ENCODE measurements at regions not wholly inside any gene's neighbourhood (a gene's known extent, or its start where the extent isn't known, plus 50 kb on each side); places are given as distances from the start of the nearest gene placed in this dataset.

DNA sequence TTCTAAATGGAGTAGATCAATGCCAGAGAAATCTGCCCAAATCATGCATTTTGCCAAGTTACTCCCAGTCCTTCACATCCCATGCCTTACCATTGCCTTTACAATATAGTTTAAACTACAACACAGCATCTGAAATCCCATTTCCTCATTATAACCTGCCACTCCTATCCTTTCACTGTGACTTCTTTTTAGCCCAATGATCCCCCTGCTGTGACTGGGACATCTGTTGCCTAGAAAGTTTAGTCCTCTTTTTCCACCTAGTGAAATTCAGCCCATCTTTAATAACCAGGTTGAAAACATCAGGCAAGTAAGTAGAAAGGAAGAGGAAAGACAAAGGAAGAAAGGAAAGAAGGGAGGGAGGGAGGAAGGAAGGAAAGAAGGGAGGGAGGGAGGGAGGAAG, 627.9 kb upstream of the ZNF385D start:
- Histone ChIP-seq H2AFZ (ENCODE audit: low read length) (no peak overlapping the region), H3K4me1 (ENCODE audit: insufficient read depth, low read length) (no peaks in the 10 kb centered on the region), H3K79me2 (ENCODE audit: insufficient read depth, low read length) (no peaks in the 10 kb centered on the region), H3K9me3 (ENCODE audit: low read length) (no peaks in the 10 kb centered on the region), H3K4me3 (replicated peaks in 1 of 3; ENCODE audit: insufficient read depth in 1 of 3, low read depth in 2 of 3, low read length in 3 of 3) (no peak overlapping the region), H4K20me1 (ENCODE audit: insufficient read depth, low read length) (no peaks in the 10 kb centered on the region), H3K4me2 (ENCODE audit: low read depth, low read length) (no peak overlapping the region), H3K36me3 (replicated peaks in 1 of 2; ENCODE audit: control insufficient read depth in 1 of 2, insufficient read depth in 2 of 2, low read length in 2 of 2) (no peaks in the 10 kb centered on the region), H3K27me3 (ENCODE audit: control insufficient read depth in 1 of 2, insufficient read depth in 2 of 2, low read length in 2 of 2) (no peaks in the 10 kb centered on the region), H3K27ac (ENCODE audit: extremely low read length, insufficient read depth, low read length) (no peak overlapping the region), H3K9ac (ENCODE audit: insufficient read depth, low read depth, low read length) (no peak overlapping the region)
- FAIRE-seq (no peak), DNase-seq (ENCODE audit: low spot score) (no peak), ATAC-seq (no peak)
- ChIA-PET POLR2A (no interaction called here), CTCF (ENCODE audit: low intra/inter-chr PET ratio, low total read pairs) (no interaction called here)
- in situ Hi-C loops (cut with HindIII; ENCODE audit: extremely low pct_ligation_motif_present, low pct_unique_long_range_greater_than_20kb) (no loop called here), intact Hi-C loops (cut with micrococcal nuclease; ENCODE audit: unreplicated experiment) (no loop called here)
- TF ChIP-seq, protein P1, sequence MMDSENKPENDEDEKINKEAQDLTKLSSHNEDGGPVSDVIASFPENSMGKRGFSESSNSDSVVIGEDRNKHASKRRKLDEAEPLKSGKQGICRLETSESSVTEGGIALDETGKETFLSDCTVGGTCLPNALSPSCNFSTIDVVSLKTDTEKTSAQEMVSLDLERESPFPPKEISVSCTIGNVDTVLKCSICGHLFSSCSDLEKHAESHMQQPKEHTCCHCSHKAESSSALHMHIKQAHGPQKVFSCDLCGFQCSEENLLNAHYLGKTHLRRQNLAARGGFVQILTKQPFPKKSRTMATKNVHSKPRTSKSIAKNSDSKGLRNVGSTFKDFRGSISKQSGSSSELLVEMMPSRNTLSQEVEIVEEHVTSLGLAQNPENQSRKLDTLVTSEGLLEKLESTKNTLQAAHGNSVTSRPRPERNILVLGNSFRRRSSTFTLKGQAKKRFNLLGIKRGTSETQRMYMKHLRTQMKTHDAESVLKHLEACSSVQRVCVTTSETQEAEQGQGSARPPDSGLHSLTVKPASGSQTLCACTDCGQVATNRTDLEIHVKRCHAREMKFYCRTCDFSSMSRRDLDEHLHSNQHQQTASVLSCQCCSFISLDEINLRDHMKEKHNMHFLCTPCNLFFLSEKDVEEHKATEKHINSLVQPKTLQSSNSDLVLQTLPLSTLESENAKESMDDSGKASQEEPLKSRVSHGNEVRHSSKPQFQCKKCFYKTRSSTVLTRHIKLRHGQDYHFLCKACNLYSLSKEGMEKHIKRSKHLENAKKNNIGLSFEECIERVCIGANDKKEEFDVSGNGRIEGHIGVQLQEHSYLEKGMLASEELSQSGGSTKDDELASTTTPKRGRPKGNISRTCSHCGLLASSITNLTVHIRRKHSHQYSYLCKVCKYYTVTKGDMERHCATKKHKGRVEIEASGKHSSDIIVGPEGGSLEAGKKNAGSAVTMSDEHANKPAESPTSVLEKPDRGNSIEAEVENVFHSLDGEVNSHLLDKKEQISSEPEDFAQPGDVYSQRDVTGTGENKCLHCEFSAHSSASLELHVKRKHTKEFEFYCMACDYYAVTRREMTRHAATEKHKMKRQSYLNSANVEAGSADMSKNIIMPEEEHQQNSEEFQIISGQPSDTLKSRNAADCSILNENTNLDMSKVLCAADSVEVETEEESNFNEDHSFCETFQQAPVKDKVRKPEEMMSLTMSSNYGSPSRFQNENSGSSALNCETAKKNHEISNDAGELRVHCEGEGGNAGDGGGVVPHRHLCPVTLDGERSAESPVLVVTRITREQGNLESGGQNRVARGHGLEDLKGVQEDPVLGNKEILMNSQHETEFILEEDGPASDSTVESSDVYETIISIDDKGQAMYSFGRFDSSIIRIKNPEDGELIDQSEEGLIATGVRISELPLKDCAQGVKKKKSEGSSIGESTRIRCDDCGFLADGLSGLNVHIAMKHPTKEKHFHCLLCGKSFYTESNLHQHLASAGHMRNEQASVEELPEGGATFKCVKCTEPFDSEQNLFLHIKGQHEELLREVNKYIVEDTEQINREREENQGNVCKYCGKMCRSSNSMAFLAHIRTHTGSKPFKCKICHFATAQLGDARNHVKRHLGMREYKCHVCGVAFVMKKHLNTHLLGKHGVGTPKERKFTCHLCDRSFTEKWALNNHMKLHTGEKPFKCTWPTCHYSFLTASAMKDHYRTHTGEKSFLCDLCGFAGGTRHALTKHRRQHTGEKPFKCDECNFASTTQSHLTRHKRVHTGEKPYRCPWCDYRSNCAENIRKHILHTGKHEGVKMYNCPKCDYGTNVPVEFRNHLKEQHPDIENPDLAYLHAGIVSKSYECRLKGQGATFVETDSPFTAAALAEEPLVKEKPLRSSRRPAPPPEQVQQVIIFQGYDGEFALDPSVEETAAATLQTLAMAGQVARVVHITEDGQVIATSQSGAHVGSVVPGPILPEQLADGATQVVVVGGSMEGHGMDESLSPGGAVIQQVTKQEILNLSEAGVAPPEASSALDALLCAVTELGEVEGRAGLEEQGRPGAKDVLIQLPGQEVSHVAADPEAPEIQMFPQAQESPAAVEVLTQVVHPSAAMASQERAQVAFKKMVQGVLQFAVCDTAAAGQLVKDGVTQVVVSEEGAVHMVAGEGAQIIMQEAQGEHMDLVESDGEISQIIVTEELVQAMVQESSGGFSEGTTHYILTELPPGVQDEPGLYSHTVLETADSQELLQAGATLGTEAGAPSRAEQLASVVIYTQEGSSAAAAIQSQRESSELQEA (CRISPR knock-in tag; IDR thresholded peaks at IDR 0.05; ENCODE audit: not compliant biosample characterization) = no peak
- TF ChIP-seq, protein P2, sequence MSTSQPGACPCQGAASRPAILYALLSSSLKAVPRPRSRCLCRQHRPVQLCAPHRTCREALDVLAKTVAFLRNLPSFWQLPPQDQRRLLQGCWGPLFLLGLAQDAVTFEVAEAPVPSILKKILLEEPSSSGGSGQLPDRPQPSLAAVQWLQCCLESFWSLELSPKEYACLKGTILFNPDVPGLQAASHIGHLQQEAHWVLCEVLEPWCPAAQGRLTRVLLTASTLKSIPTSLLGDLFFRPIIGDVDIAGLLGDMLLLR (CRISPR knock-in tag; IDR thresholded peaks at IDR 0.05) = no peak
- TF ChIP-seq KLF6 (CRISPR knock-in tag; IDR thresholded peaks at IDR 0.05) = no peak
- no peak for TF ChIP-seq ATM (IDR thresholded peaks at IDR 0.05; ENCODE audit: borderline replicate concordance)
- TF ChIP-seq, protein P3, sequence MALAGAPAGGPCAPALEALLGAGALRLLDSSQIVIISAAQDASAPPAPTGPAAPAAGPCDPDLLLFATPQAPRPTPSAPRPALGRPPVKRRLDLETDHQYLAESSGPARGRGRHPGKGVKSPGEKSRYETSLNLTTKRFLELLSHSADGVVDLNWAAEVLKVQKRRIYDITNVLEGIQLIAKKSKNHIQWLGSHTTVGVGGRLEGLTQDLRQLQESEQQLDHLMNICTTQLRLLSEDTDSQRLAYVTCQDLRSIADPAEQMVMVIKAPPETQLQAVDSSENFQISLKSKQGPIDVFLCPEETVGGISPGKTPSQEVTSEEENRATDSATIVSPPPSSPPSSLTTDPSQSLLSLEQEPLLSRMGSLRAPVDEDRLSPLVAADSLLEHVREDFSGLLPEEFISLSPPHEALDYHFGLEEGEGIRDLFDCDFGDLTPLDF (CRISPR knock-in tag; IDR thresholded peaks at IDR 0.05) = no peak
- TF ChIP-seq, protein P4, sequence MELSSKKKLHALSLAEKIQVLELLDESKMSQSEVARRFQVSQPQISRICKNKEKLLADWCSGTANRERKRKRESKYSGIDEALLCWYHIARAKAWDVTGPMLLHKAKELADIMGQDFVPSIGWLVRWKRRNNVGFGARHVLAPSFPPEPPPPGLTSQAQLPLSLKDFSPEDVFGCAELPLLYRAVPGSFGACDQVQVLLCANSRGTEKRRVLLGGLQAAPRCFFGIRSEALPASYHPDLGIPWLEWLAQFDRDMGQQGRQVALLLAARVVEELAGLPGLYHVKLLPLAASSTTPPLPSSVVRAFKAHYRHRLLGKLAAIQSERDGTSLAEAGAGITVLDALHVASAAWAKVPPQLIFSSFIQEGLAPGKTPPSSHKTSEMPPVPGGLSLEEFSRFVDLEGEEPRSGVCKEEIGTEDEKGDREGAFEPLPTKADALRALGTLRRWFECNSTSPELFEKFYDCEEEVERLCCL (CRISPR knock-in tag; IDR thresholded peaks at IDR 0.05; ENCODE audit: borderline replicate concordance) = no peak
- no peak for TF ChIP-seq ZNF878 (CRISPR knock-in tag; IDR thresholded peaks at IDR 0.05)
- no TSS peak for BruUV-seq (replicated peaks)

All from HepG2 (cell line).